Thoracic aorta (tissue), 2 donors: ENCODE measurements at regions not wholly inside any gene's neighbourhood (a gene's known extent, or its start where the extent isn't known, plus 50 kb on each side); places are given as distances from the start of the nearest gene placed in this dataset.

ENCODE experiments used
- ATAC-seq: fragments of 150-250 bp; one replicate; pipeline ENCODE4 v1.8.0; 2017; ENCODE audit warnings: low read depth; ENCODE audit not compliant: insufficient number of reproducible peaks, low FRiP score
- DNase-seq: peaks from one replicate; pipeline ENCODE4 v3.0.0-alpha.2; 2020; ENCODE audit warnings: low spot score
- H3K27ac ChIP-seq, 2 donors: fragments of 200-600 bp; sonication (generic); 1 replicate in 1 of 2; 2 replicates in 1 of 2; pipeline ENCODE4 v1.5.1; 2016; ENCODE audit warnings: mild to moderate bottlenecking in 2 of 2, moderate library complexity in 2 of 2
- H3K27me3 ChIP-seq: fragments of 200-600 bp; sonication (generic); replicated peaks from 2 replicates; pipeline ENCODE4 v1.6.0; 2016; ENCODE audit warnings: mild to moderate bottlenecking; ENCODE audit not compliant: insufficient read depth
- H3K36me3 ChIP-seq: fragments of 200-600 bp; sonication (generic); one replicate; pipeline ENCODE4 v1.5.1; 2016
- H3K4me1 ChIP-seq, 2 donors: fragments of 200-600 bp; sonication (generic); 1 replicate in 1 of 2; 2 replicates in 1 of 2; pipeline versions ENCODE4 v1.5.1 to v1.6.0; 2016; ENCODE audit warnings: low read depth in 2 of 2, mild to moderate bottlenecking in 1 of 2; ENCODE audit not compliant: control insufficient read depth in 1 of 2
- H3K4me3 ChIP-seq: fragments of 200-600 bp; sonication (generic); 2 replicates; pipeline ENCODE4 v1.5.1; 2016; ENCODE audit warnings: mild to moderate bottlenecking
- H3K9me3 ChIP-seq: fragments of 200-600 bp; sonication (generic); 2 replicates; pipeline ENCODE4 v1.5.1; 2016
- CTCF ChIP-seq: fragments of 200-600 bp; sonication (generic); IDR thresholded peaks from one replicate; pipeline ENCODE4 v1.5.1; 2019; ENCODE audit warnings: antibody characterized with exemption

GRCh38 chr21:16773206-16773605 lies 739.6 kb upstream of the CXADR start:
- H3K27ac ChIP-seq = no peak overlapping the region
- ATAC-seq (no peak), DNase-seq (no peak)
- no peaks in the 10 kb centered on the region for H3K27me3 ChIP-seq
- H3K9me3 ChIP-seq = no peaks in the 10 kb centered on the region
- no peaks in the 10 kb centered on the region for H3K4me1 ChIP-seq
- H3K36me3 ChIP-seq = no peaks in the 10 kb centered on the region
- no peak overlapping the region for H3K4me3 ChIP-seq
- TF ChIP-seq CTCF = no peak

- Histone ChIP-seq H3K9me3 (no peaks in the 10 kb centered on the region), H3K27ac (no peak overlapping the region), H3K4me3 (no peak overlapping the region), H3K27me3 (no peaks in the 10 kb centered on the region), H3K4me1 (no peaks in the 10 kb centered on the region), H3K36me3 (no peaks in the 10 kb centered on the region)
- TF ChIP-seq CTCF = no peak
- ATAC-seq (no peak), DNase-seq (no peak)
These were observed 737.8 kb upstream of the CXADR start for GRCh38 chr21:16775076-16775475.

- DNase-seq (no peak), ATAC-seq (no peak)
- Histone ChIP-seq H3K4me3 (no peak overlapping the region), H3K27ac (no peak overlapping the region), H3K4me1 (no peaks in the 10 kb centered on the region), H3K36me3 (no peaks in the 10 kb centered on the region), H3K9me3 (no peaks in the 10 kb centered on the region), H3K27me3 (no peaks in the 10 kb centered on the region)
- TF ChIP-seq CTCF = no peak
These were observed 735.7 kb upstream of the CXADR start for GRCh38 chr21:16777041-16777720.

- H3K4me3 ChIP-seq = no peak overlapping the region
- H3K27ac ChIP-seq = no peak overlapping the region
- H3K4me1 ChIP-seq = no peaks in the 10 kb centered on the region
- ATAC-seq (no peak), DNase-seq (no peak)
- H3K27me3 ChIP-seq = no peaks in the 10 kb centered on the region
- H3K9me3 ChIP-seq = no peaks in the 10 kb centered on the region
- H3K36me3 ChIP-seq = no peaks in the 10 kb centered on the region
- no peak for TF ChIP-seq CTCF
These were observed 724.3 kb upstream of the CXADR start for GRCh38 chr21:16788584-16788983.

GRCh38 chr21:16789636-16790035 lies 723.2 kb upstream of the CXADR start:
- no peak for TF ChIP-seq CTCF
- no peak overlapping the region for H3K27ac ChIP-seq
- ATAC-seq (no peak), DNase-seq (no peak)
- no peak overlapping the region for H3K4me3 ChIP-seq
- no peaks in the 10 kb centered on the region for H3K4me1 ChIP-seq
- H3K27me3 ChIP-seq = no peaks in the 10 kb centered on the region
- no peaks in the 10 kb centered on the region for H3K9me3 ChIP-seq
- no peaks in the 10 kb centered on the region for H3K36me3 ChIP-seq
